Psoas muscle (tissue), 7 donors: ENCODE measurements at regions not wholly inside any gene's neighbourhood (a gene's known extent, or its start where the extent isn't known, plus 50 kb on each side); places are given as distances from the start of the nearest gene placed in this dataset.

Experiments
- ATAC-seq, 4 donors: fragments of 200-7000 bp; cut with Tn5 transposase; one replicate each; pipeline ENCODE4 v1.9.1; 2020; ENCODE audit warnings: moderate library complexity in 3 of 4, mild to moderate bottlenecking in 2 of 4
- DNase-seq, 2 donors: peaks; one replicate each; pipeline ENCODE4 v3.0.0-alpha.2; 2020
- H3K27ac ChIP-seq: fragments of 200-600 bp; one replicate; pipeline ENCODE4 v1.8.0; 2022
- H3K27me3 ChIP-seq, 3 donors: fragments of 200-600 bp in 1 of 3; one replicate each; pipeline versions ENCODE4 v1.6.1 to v1.8.0; 2013 to 2022; ENCODE audit warnings: low read length in 2 of 3, mild to moderate bottlenecking in 2 of 3, moderate library complexity in 1 of 3; ENCODE audit not compliant: insufficient read depth in 3 of 3
- H3K36me3 ChIP-seq, 2 donors: fragments of 200-600 bp in 1 of 2; one replicate each; pipeline versions ENCODE4 v1.6.1 to v1.8.0; 2013 to 2022; ENCODE audit warnings: low read depth in 1 of 2, mild to moderate bottlenecking in 1 of 2, moderate library complexity in 1 of 2; ENCODE audit not compliant: insufficient read depth in 1 of 2
- H3K4me1 ChIP-seq: fragments of 200-600 bp; one replicate; pipeline ENCODE4 v1.8.0; 2022
- H3K4me3 ChIP-seq: fragments of 200-600 bp; one replicate; pipeline ENCODE4 v1.8.0; 2022; ENCODE audit warnings: mild to moderate bottlenecking
- H3K9me3 ChIP-seq: fragments of 200-600 bp; one replicate; pipeline ENCODE4 v1.8.0; 2022
- WGBS, 3 donors: extraction: QIAGEN DNeasy Blood & Tissue Kit; methylation state at CpG; one replicate each; pipeline versions ENCODE4 v1.1.6 to v1.1.7; 2013; 5-methylcytosine and 5-hydroxymethylcytosine counted together
- intact Hi-C, 2 donors: fragments of 100-400 bp; cut with DNase I; formaldehyde crosslinking; loops; one replicate each; pipeline versions ENCODE4 v1.11.0 to v1.14.2; 2022
- TF ChIP-seq, protein P1 (sequence below): fragments of 200-600 bp; IDR thresholded peaks from one replicate; pipeline ENCODE4 v1.8.0; 2022; ENCODE audit warnings: antibody characterized with exemption
- donor health status: healthy with polysubstance abuse.
- donor health status: DM: no; HTN: no; CAD: no; lungs with moderate emphysema.
- donor health status: Bipolar disorder and iron deficiency.
- donor health status: healthy.
- donor health status: DM: yes; HTN: yes; CAD: no.
- donor health status: DM: no; HTN: no; CAD: no.
- donor health status: DM: yes; HTN: yes; CAD: no.

DNA sequence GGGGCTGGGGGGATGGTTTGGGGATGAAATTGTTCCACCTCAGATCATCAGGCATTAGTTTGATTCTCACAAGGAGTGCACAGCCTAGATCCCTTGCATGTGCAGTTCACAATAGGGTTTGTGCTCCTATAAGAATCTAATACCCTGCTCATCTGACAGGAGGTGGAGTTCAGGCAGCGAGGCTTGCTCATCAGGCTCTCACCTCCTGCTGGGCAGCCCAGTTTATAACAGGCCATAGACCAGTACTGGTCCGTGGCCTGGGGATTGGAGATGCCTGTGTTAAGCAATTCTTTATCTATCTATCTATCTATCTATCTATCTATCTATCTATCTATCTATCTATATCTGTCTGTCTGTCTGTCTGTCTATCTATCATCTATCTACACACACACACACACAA is 525.3 kb upstream of the DAB1 start:
- TF ChIP-seq, protein P1, sequence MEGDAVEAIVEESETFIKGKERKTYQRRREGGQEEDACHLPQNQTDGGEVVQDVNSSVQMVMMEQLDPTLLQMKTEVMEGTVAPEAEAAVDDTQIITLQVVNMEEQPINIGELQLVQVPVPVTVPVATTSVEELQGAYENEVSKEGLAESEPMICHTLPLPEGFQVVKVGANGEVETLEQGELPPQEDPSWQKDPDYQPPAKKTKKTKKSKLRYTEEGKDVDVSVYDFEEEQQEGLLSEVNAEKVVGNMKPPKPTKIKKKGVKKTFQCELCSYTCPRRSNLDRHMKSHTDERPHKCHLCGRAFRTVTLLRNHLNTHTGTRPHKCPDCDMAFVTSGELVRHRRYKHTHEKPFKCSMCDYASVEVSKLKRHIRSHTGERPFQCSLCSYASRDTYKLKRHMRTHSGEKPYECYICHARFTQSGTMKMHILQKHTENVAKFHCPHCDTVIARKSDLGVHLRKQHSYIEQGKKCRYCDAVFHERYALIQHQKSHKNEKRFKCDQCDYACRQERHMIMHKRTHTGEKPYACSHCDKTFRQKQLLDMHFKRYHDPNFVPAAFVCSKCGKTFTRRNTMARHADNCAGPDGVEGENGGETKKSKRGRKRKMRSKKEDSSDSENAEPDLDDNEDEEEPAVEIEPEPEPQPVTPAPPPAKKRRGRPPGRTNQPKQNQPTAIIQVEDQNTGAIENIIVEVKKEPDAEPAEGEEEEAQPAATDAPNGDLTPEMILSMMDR: no peak
- no peak overlapping the region for H3K27ac ChIP-seq
- no peaks in the 10 kb centered on the region for H3K27me3 ChIP-seq
- ATAC-seq (no peak), DNase-seq (no peak)
- no peaks in the 10 kb centered on the region for H3K4me1 ChIP-seq
- intact Hi-C loops: no loop called here
- 42 to 59% (median 58%) methylated on average over 2 of the region's 2 CpGs for WGBS, 3 donors
- H3K9me3 ChIP-seq: no peaks in the 10 kb centered on the region
- no peak overlapping the region for H3K4me3 ChIP-seq
- no peaks in the 10 kb centered on the region for H3K36me3 ChIP-seq

DNA sequence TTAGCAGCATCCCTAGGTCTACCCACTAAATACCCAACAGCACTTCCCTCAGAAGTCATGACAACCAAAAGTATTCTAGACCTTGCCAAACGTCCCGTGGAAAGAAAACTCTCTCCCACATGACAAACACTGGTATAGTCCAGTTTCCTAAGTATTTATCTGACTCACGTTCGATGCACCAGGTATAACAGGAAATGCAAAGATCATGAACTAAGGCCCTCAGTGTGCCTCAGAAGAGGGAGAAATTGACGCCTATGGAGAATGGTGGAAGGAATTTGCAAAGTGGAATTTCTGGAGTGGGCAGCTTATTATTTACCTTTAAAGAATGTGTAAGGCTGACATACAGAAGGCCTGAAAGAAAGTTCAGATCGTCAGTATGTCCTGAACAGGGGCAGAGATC is 523.6 kb upstream of the DAB1 start:
- H3K4me1 ChIP-seq: no peaks in the 10 kb centered on the region
- TF ChIP-seq, protein P1: no peak
- H3K9me3 ChIP-seq: no peaks in the 10 kb centered on the region
- no peaks in the 10 kb centered on the region for H3K27me3 ChIP-seq
- WGBS, 3 donors: 80 to 84% (median 81%) methylated on average over 6 of the region's 6 CpGs
- intact Hi-C loops: no loop called here
- no peak for DNase-seq
- H3K4me3 ChIP-seq: no peak overlapping the region
- ATAC-seq: no peak
- no peak overlapping the region for H3K27ac ChIP-seq
- H3K36me3 ChIP-seq: no peaks in the 10 kb centered on the region

DNA sequence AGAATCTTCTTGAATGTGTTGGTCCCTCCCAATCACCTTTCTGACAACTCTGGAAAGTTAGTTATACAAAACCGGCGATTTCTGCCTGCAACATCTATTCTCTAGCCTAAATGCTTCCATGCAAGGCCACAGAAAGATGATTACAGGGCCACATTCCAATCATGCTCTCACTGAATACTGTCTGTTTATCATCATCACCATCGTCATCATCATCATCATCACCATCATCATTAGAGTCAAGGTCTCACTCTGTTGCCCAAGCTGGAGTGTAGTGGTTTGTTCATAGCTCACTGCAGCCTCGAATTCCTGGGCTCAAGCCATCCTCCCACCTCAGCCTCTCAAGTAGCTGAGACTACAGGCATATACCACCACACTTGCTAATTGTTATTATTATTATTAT is 521.2 kb upstream of the DAB1 start:
- Histone ChIP-seq H3K36me3 (no peaks in the 10 kb centered on the region), H3K9me3 (no peaks in the 10 kb centered on the region), H3K27ac (no peak overlapping the region), H3K27me3 (no peaks in the 10 kb centered on the region), H3K4me1 (no peaks in the 10 kb centered on the region), H3K4me3 (no peak overlapping the region)
- DNase-seq (no peak), ATAC-seq (no peak)
- TF ChIP-seq, protein P1: no peak
- 79 to 92% (median 87%) methylated on average over 4 of the region's 4 CpGs for WGBS, 3 donors
- intact Hi-C loops: no loop called here

DNA sequence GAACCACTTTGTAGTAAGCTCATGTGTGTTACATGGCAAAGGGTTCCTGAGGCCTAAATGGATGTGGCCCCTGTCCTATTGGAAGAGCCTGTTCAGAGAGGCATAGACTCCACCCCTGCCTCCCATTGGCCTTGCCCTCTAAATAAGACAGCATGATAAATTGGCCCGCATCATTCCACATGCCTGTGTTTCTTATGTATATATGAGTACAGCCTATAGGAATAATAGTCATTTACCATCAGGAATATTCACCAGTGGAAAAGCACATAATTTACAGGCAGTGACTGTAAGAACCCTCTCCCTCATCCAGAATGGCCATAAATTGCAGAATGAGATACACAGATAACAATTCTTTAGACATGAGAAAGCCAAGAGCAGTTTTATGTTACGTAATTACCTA is 519.5 kb upstream of the DAB1 start:
- Histone ChIP-seq H3K4me1 (no peaks in the 10 kb centered on the region), H3K9me3 (no peaks in the 10 kb centered on the region), H3K36me3 (no peaks in the 10 kb centered on the region), H3K27ac (no peak overlapping the region), H3K27me3 (no peaks in the 10 kb centered on the region), H3K4me3 (no peak overlapping the region)
- intact Hi-C loops: no loop called here
- WGBS, 3 donors: 79 to 88% (median 86%) methylated on average over 2 of the region's 2 CpGs
- TF ChIP-seq, protein P1: no peak
- ATAC-seq (no peak), DNase-seq (no peak)

DNA sequence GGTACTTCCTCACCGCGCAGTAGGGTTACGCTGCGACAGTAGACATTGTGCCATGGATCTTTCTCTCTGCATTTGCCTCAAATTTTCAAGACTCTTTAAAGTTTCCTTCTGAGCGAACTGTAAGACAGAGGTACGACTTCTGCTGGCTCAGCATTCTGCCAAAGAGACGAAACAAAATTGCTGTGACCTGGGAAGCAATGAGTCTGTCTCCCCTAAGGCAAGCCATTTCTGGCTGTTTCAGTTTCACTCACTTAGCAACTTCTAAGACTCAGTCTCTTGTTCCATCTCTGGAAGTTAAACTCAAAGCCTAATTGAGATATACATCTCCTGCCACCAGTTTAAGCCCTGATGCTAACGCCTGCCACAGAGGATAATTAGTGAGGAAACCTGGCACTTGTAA is 510.9 kb upstream of the DAB1 start:
- WGBS, 3 donors: 69 to 78% (median 70%) methylated on average over 8 of the region's 8 CpGs
- Histone ChIP-seq H3K36me3 (no peaks in the 10 kb centered on the region), H3K27ac (no peak overlapping the region), H3K4me1 (no peaks in the 10 kb centered on the region), H3K4me3 (no peak overlapping the region), H3K9me3 (no peaks in the 10 kb centered on the region), H3K27me3 (no peaks in the 10 kb centered on the region)
- TF ChIP-seq, protein P1: no peak
- ATAC-seq (no peak), DNase-seq (no peak)
- intact Hi-C loops: no loop called here
